GM21717 (cell line): ENCODE measurements at regions not wholly inside any gene's neighbourhood (a gene's known extent, or its start where the extent isn't known, plus 50 kb on each side); places are given as distances from the start of the nearest gene placed in this dataset.
"Not testable (repeated sequence)": the region's sequence is repeated elsewhere in the genome, so short reads cannot be mapped to it uniquely, and the experiment has no call there.

Source experiments
- ATAC-seq: cut with Tn5 transposase; IDR thresholded peaks from one replicate; pipeline ENCODE4 v1.9.1; 2021; ENCODE audit warnings: mild to moderate bottlenecking, moderate library complexity; ENCODE audit not compliant: unreplicated experiment

DNA sequence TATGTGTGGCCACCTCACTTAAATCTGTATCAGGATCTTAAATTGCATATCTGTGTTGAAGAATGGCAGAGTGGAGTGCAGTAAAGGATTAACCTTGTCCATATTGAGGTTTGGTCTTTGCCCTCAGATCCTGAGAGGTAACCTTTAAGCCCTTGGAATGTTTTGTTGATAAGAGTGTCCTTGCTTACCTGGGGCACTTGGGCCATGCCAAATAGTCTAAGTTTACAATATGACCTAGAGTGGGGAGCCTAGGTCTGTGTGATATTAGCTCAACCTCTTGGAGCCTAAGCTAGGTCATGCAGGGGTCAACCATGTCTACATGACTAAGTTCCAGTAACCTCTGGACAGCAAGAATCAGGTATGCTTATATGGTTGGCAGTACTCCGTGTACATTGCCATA is 792.5 kb downstream of the DIAPH3 start:
- no peak for ATAC-seq

- no peak for ATAC-seq
Observed at GRCh38 chr13:59373341-59373740, 790.4 kb downstream of the DIAPH3 start.

- ATAC-seq = no peak
Observed at GRCh38 chr13:59374691-59375090, 789.0 kb downstream of the DIAPH3 start.

DNA sequence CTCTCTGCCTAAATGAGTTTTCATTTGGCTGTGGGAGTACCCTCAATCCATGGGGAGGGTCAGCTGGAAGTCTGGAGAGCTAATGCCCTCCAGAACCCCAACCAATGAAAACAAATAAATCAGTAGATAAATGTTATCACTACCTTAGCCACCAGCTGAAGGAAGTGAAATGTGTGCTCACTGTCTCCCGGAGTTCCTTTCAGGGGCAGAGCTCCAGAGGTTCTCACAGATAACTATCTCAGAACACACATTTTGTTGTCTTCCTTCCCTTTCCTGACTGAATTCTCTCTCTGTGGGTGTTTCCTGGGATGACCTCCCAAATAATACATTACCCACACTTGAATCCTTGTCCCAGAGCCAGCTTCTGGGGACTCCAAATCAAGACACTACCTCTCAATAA is 779.6 kb downstream of the DIAPH3 start:
- no peak for ATAC-seq

DNA sequence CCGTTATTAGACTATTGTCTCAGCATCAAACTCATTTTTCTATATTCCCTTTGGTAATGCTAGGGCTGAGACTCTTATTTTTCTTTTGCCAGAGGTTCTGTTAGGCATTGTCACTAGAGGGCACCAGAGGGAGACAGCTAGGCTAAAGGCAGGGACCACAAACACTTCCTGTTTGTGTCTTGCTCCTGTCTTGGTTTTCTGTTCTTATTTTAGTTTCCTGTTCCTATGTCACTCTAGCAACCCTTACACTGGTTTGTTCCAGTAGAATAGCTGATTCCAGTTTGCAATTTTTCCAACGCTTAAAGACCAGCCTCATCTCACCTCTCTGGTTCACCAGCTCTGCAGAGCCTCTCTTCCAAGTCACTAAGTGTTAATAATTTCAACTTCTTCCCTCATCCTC is 772.0 kb downstream of the DIAPH3 start:
- ATAC-seq = peak; percentile 100

- ATAC-seq = no peak
Observed at GRCh38 chr13:59392328-59392727, 771.4 kb downstream of the DIAPH3 start.

- no peak for ATAC-seq
Observed at GRCh38 chr13:59394496-59394895, 769.2 kb downstream of the DIAPH3 start.

GRCh38 chr13:59398127-59398526 is 765.6 kb downstream of the DIAPH3 start:
- ATAC-seq = no peak

DNA sequence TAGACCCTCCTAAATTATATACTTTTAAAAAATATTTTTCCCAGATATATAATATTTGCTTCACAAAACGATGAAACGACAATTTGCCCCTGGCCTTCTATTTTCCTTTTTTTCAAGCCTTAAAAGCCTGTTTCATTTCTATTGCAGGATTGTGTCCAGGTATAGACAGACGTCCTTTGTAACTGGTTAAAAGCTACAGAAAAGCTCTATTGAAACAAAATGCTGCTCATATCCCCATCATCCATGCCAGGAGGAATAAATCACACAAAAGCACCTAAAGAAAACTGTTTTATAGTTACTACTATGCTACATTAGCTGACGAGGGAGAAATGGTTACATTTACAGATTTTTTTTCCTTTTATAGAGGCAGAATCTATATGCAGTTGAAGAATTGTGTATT is 765.1 kb downstream of the DIAPH3 start:
- no peak for ATAC-seq

GRCh38 chr13:59399513-59399912 is 764.2 kb downstream of the DIAPH3 start:
- ATAC-seq = no peak

GRCh38 chr13:59404331-59404730 is 759.4 kb downstream of the DIAPH3 start:
- no peak for ATAC-seq

- not testable (repeated sequence) for ATAC-seq
Observed at GRCh38 chr13:59407251-59407650, 756.5 kb downstream of the DIAPH3 start.

GRCh38 chr13:59408738-59409137 is 755.0 kb downstream of the DIAPH3 start:
- no peak for ATAC-seq

GRCh38 chr13:59409211-59409610 is 754.5 kb downstream of the DIAPH3 start:
- ATAC-seq = no peak

- no peak for ATAC-seq
Observed at GRCh38 chr13:59409634-59410200, 754.0 kb downstream of the DIAPH3 start.

DNA sequence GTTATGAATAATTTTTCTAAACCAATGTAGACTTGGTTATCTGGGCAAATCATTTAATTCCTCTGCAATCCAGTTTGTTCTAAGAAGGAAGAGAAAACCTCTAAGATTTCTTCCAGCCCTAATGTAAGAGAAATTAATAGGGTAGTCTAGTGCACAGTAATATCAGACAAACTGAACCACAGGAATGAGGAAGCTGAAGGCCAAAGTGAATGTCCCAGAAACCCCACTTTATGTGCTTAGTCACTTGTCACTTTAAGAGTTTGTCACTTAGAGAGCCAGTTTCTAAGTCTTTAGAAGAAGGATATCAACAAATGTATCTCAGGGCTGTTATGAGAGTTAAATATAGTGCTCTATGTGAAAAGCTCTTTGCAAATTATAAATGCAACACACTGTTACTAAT is 750.6 kb downstream of the DIAPH3 start:
- ATAC-seq = peak; percentile 72

DNA sequence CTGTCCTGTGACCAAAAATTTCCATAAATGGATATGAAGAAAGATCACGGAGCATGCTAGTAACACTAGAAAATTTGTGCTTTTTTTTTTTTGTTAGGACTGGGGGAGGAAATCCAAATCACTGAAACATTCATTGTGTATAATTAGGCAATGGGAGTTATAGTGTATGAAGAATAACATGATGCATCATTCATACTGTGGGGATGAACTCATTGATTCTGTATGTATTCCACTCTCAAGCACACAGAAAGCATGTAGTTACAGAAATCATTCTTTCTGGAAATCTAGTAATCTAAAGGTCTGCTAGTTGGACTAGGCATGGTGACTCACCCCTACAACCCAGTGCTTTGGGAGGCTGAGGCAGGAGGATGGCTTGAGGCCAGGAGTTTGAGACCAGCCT is 749.7 kb downstream of the DIAPH3 start:
- ATAC-seq = no peak

GRCh38 chr13:59415498-59415897 is 748.2 kb downstream of the DIAPH3 start:
- no peak for ATAC-seq

- no peak for ATAC-seq
Observed at GRCh38 chr13:59416561-59416960, 747.2 kb downstream of the DIAPH3 start.

DNA sequence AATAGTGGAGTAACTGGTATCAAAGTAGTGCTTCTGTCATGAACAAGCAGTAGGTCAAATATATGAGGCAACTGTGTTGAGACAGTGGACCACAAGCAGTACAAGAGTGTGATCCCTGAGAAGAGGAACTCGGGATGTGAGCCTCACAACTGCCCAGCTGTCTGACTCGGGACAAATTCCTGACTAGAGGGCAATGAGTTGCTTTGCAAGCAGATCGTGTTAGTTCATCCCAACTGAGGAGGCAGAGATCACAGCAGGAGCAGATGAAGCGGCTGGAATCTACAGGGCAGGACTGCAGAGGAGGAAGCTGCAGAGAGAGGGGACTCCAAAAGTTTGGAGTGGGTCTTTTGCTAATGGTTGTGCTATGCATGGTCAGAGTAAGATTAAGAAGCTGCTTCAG is 741.1 kb downstream of the DIAPH3 start:
- no peak for ATAC-seq

- no peak for ATAC-seq
Observed at GRCh38 chr13:59423708-59424340, 739.9 kb downstream of the DIAPH3 start.

GRCh38 chr13:59424661-59425060 is 739.1 kb downstream of the DIAPH3 start:
- ATAC-seq = no peak

DNA sequence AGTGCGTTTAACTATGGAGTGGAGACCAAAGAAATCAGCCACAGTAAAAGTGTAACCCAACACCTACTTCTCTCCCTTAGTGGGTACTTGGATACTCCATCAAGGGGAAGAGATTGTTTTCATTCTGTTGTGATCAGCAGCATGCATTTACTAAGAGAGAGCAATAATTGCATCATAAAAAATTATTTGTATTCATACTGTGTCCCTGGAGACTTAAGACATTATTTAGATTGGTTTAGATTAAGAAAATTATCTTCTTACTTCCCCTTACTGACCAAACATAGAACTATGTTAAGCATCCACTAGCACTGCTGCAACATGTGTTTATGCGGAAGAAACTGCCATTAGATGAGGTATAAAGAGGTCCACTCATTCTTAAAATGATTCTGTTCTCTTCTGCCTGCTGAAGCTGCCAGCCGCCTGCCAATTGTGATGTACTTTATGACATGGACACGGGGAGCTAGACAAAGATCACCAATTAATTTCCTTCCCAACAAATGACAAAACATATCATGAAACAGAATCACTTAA is 738.5 kb downstream of the DIAPH3 start:
- no peak for ATAC-seq
